ENCODE measurements at regions not wholly inside any gene's neighbourhood (a gene's known extent, or its start where the extent isn't known, plus 50 kb on each side); places are given as distances from the start of the nearest gene placed in this dataset.
"Not testable (repeated sequence)": the region's sequence is repeated elsewhere in the genome, so short reads cannot be mapped to it uniquely, and the experiment has no call there.

- not testable (repeated sequence) for DNase-seq
Observed at GRCh38 chr17:77533697-77534096, 392.9 kb downstream of the SEC14L1 start.

- no peak for DNase-seq
Observed at GRCh38 chr17:77534137-77534536, 393.4 kb downstream of the SEC14L1 start.

DNA sequence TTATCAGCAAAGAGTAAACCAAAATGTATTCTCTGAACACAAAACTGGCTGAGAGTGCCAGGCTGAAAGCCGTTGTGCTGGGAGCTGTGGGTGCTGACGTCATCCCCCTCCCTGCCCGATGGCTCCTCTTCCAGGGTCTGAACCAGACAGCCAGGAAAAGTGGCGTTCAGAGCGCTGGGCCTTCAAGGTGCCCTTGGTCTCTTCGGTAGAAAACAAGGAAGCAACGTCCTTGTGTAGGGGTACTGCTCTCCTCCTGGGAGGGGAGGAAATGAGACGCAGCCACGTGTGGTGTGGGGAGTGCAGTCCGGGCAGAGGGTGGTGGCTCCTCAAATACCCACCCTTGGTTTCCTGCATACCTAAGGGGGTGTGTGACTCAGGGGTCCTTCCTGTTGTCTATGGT is 394.7 kb downstream of the SEC14L1 start:
- no peak for DNase-seq

DNA sequence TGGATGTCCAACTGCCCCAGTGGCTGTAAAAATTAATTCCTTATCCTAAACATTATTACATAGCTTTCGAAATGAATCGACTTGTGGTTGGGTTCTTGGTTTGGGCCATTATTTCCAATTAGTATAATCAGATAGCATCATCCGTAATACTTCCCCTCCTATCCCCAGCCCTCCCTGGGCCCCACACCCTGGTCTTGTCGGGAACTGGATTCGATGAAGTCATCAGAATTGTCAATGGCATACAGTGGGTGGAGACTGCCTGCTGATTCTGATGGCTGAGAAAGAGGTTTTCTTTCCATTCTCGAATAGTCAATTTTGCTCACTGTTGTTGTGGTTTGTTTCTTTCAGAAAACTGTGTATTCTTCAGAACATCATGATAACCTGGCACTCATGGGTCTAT is 395.1 kb downstream of the SEC14L1 start:
- DNase-seq: no peak

- no peak for DNase-seq
Observed at GRCh38 chr17:77537566-77537965, 396.8 kb downstream of the SEC14L1 start.

- DNase-seq: no peak
Observed at GRCh38 chr17:77540531-77540930, 399.8 kb downstream of the SEC14L1 start.

- no peak for DNase-seq
Observed at GRCh38 chr17:77540975-77541374, 400.2 kb downstream of the SEC14L1 start.

GRCh38 chr17:77542011-77542410 is 401.2 kb downstream of the SEC14L1 start:
- no peak for DNase-seq

GRCh38 chr17:77542551-77543490 is 402.1 kb downstream of the SEC14L1 start:
- DNase-seq: peak; percentile 78

DNA sequence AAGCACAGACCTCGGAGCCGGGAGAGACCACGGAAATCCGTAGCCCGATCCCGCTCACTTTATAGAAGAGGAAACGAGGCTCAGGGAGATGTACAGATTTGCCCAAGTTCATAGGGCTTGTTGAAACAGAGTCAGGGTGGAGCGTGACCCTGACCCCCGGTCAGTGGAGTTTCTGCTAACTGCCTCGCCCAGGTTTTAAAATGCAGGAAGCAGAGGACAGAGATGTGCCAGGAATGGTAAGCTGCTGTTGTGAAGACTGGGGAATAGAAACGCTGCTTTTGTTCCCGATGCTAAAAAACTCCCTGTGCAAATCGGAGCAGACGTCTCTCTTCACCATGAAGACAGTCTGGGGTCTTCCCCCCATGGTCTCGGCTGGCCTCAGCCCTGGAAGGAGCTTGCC is 403.0 kb downstream of the SEC14L1 start:
- DNase-seq: no peak

DNA sequence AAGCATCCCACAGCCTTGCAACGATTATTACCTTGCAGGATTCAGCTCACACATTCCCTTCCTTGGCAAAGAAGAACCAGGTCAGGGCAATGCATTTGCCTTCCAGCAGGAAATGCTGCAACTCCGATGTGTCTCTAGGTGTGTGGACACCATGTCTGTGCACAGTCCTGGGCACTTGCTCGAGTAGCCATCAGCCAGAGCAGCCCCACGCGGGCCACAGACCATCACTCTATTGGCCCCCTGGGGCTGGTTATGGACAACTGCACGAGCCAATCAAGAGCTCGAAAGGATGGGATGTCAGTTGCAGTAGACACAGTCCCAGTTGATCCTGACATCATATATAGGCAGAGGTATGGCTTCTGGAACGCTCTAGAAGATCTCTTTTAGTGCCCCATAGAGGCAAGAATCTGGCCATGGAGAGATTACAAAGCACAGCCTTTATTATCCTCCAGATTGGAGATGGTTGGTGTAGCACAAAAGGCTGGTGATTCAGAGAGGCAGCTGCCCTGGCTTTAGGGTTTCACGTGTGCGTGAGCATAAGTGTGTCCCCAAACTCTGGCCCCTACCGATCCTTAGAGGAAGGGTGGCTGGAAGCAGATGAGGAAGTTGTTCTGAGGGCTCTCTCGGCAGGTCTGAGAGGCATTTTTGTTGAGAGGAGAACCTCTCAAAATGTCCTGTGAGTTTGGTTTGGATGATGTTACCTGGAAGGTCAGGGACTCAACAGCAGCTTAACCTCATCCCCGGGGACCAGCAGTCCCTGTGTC is 403.8 kb downstream of the SEC14L1 start:
- DNase-seq: no peak

GRCh38 chr17:77546772-77547241 is 406.0 kb downstream of the SEC14L1 start:
- DNase-seq: no peak

DNA sequence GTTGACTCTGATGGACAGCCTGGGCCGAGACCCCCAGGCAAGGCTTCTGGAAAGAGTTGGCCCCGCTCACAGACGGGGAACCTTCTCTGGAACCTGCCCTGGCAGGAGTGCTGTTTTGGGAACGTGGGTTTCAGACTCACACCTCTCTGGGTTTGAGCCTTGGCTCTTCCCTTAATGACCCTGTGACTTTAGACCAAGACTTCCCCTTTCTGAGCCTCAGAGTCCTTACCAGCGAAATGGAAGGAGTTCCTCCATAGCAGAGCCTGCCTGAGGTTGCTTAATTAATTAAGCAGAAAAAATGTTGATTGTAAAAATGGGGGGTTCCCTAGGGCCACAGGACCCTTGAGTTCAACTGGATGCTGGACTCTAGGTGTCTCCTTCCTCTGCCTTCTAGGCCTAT is 408.2 kb downstream of the SEC14L1 start:
- DNase-seq: no peak

GRCh38 chr17:77549726-77550366 is 408.7 kb upstream of the TNRC6C start:
- no peak for DNase-seq

- DNase-seq: no peak
Observed at GRCh38 chr17:77553459-77554066, 404.9 kb upstream of the TNRC6C start.

GRCh38 chr17:77555121-77555591 is 403.3 kb upstream of the TNRC6C start:
- DNase-seq: no peak

- no peak for DNase-seq
Observed at GRCh38 chr17:77555741-77556291, 402.7 kb upstream of the TNRC6C start.

- DNase-seq: no peak
Observed at GRCh38 chr17:77556383-77557061, 402.0 kb upstream of the TNRC6C start.

DNA sequence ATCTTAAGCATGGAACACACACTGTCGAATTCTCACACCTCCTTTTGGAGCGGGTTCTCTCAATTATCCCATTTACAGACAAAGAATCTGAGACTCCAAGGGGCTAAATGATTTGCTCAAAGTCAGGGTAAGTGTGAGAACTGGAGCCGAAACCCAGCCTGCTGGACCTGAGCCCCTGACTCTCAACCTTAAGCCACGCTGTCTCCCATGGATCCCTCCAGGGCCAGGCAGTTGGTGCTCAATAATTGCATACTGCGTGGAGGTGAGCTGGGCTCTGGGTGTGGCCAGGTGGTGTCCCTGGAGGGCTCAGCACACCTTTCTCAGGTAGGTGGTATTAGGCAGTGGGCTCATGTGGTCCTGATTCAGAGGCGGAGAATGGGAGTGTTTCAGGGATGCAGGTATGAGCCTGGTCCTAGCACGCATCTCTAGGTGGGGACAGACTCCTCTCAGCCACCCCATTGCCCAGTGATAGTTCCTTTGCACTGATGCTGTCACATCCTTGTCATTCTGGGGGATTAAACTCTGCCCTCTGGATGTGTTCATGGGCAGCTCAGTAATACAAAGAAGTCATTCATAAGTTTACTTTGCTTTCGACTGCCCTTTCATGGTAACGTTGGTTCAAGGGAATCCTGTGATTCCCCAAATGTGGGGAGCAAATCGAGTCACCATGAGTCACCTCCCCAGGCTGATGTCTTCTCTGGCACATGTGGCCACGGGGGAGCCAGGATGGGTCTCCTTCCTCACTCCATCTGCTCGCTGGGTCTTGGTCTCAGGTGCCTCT is 399.5 kb upstream of the TNRC6C start:
- no peak for DNase-seq

GRCh38 chr17:77560381-77560780 is 398.1 kb upstream of the TNRC6C start:
- DNase-seq: no peak

GRCh38 chr17:77560841-77561240 is 397.7 kb upstream of the TNRC6C start:
- no peak for DNase-seq
